NOMO-1 treated with dmso at 0.1 percent for 144 hours (cell line): ENCODE measurements at regions not wholly inside any gene's neighbourhood (a gene's known extent, or its start where the extent isn't known, plus 50 kb on each side); places are given as distances from the start of the nearest gene placed in this dataset.

ENCODE experiments used
- DNase-seq: peaks from one replicate; lab custom pipeline; 2025; ENCODE audit not compliant: unreplicated experiment; lab: John Stamatoyannopoulos, UW

GRCh38 chr18:41268271-41268670 lies 686.8 kb upstream of the PIK3C3 start:
- no peak for DNase-seq

- no peak for DNase-seq
These were observed 688.4 kb upstream of the PIK3C3 start for GRCh38 chr18:41266616-41267015.

- DNase-seq, result no peak
These were observed 688.8 kb upstream of the PIK3C3 start for GRCh38 chr18:41266204-41266603.

- DNase-seq, result no peak
These were observed 690.0 kb upstream of the PIK3C3 start for GRCh38 chr18:41265047-41265446.

- no peak for DNase-seq
These were observed 691.1 kb upstream of the PIK3C3 start for GRCh38 chr18:41263956-41264355.

GRCh38 chr18:41262688-41263087 lies 692.3 kb upstream of the PIK3C3 start:
- no peak for DNase-seq

- DNase-seq, result no peak
These were observed 710.4 kb upstream of the PIK3C3 start for GRCh38 chr18:41244591-41245037.

- DNase-seq, result no peak
These were observed 717.7 kb upstream of the PIK3C3 start for GRCh38 chr18:41237317-41237716.

GRCh38 chr18:41231681-41232080 lies 723.4 kb upstream of the PIK3C3 start:
- DNase-seq, result no peak

- no peak for DNase-seq
These were observed 727.0 kb upstream of the PIK3C3 start for GRCh38 chr18:41227993-41228392.

- DNase-seq, result no peak
These were observed 728.1 kb upstream of the PIK3C3 start for GRCh38 chr18:41226911-41227310.

GRCh38 chr18:41226186-41226585 lies 728.8 kb upstream of the PIK3C3 start:
- DNase-seq, result no peak

GRCh38 chr18:41216341-41217003 lies 738.6 kb upstream of the PIK3C3 start:
- no peak for DNase-seq

- no peak for DNase-seq
These were observed 747.3 kb upstream of the PIK3C3 start for GRCh38 chr18:41207706-41208105.

- DNase-seq, result no peak
These were observed 748.6 kb upstream of the PIK3C3 start for GRCh38 chr18:41206341-41206830.

- no peak for DNase-seq
These were observed 755.8 kb upstream of the PIK3C3 start for GRCh38 chr18:41199212-41199611.

GRCh38 chr18:41197967-41198366 lies 757.1 kb upstream of the PIK3C3 start:
- no peak for DNase-seq

- no peak for DNase-seq
These were observed 784.7 kb upstream of the PIK3C3 start for GRCh38 chr18:41170346-41170745.

- no peak for DNase-seq
These were observed 789.4 kb upstream of the PIK3C3 start for GRCh38 chr18:41165625-41166024.

- no peak for DNase-seq
These were observed 792.3 kb upstream of the PIK3C3 start for GRCh38 chr18:41162781-41163180.

GRCh38 chr18:41162191-41162590 lies 792.8 kb upstream of the PIK3C3 start:
- no peak for DNase-seq

- DNase-seq, result no peak
These were observed 798.9 kb upstream of the PIK3C3 start for GRCh38 chr18:41155910-41156851.
